ENCODE measurements at regions not wholly inside any gene's neighbourhood (a gene's known extent, or its start where the extent isn't known, plus 50 kb on each side); places are given as distances from the start of the nearest gene placed in this dataset.

DNA sequence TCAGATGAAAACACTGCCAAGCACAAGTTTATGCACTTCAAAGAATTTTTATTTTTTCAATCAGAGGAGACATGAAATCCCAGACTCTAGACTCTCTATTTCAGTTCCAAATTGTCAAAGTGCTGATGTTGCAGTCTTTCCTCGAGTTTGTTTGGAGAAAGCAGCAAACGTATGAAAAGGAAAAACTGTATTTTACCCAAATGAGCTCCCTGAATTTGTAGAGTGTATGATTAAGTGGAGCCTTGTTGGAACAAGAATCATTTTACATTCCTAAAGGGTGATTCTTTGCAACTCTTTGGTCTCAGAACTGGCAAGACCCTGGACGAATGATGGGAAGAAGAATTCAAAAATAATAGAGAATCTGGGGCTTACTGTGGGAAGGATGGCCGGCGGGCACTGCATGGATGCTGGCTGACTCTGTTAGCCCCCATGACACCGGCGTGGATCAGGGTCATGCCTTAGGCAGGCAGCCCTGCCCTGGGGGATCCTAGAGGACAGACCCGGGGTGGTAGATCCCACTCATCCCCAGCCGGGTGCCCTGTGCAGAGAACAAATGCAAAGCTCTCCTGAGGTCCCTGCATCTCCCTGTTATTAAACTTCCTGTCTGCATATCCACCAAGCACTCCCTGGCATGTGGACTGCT, 207.4 kb downstream of the FNDC1 start:
- Histone ChIP-seq H3K9ac (ENCODE audit: low read depth, low read length, poor library complexity) (no peak overlapping the region), H3K79me1 (ENCODE audit: low read depth, low read length) (no peaks in the 10 kb centered on the region), H3K4me3 (ENCODE audit: low read length in 2 of 2) (no peak overlapping the region), H3K14ac (ENCODE audit: low read length) (no peak overlapping the region), H3K9me3 (replicated peaks in 1 of 2; ENCODE audit: control insufficient read depth in 2 of 2, insufficient read depth in 1 of 2, low read depth in 1 of 2, low read length in 2 of 2) (peaks cover 0 to 2% of the 10 kb centered on the region in 2 donors), H2BK12ac (ENCODE audit: low read length) (no peak overlapping the region), H2AK5ac (ENCODE audit: low read depth, low read length) (no peak overlapping the region), H3K4me2 (ENCODE audit: insufficient read depth, low read length, poor library complexity, severe bottlenecking) (no peak overlapping the region), H4K91ac (ENCODE audit: low read depth, low read length, poor library complexity) (no peak overlapping the region), H3K36me3 (replicated peaks in 1 of 2; ENCODE audit: control insufficient read depth in 2 of 2, insufficient read depth in 2 of 2, low read length in 2 of 2) (no peaks in the 10 kb centered on the region), H3K4ac (ENCODE audit: low read length) (no peak overlapping the region), H3K27me3 (ENCODE audit: control insufficient read depth in 3 of 3, insufficient read depth in 3 of 3, low read depth in 1 of 3, low read length in 3 of 3) (peaks cover 0 to 5% (median 0%) of the 10 kb centered on the region in 3 experiments), H3K27ac (replicated peaks; ENCODE audit: low read length) (no peak overlapping the region), H2BK120ac (ENCODE audit: low read depth, low read length) (no peak overlapping the region), H2BK15ac (ENCODE audit: low read length) (no peak overlapping the region), H4K8ac (ENCODE audit: low read depth, low read length) (no peak overlapping the region), H2BK5ac (ENCODE audit: low read length) (no peak overlapping the region), H3K23ac (ENCODE audit: low read depth, low read length, poor library complexity) (no peak overlapping the region), H3K4me1 (ENCODE audit: control insufficient read depth in 2 of 2, insufficient read depth in 1 of 2, low read depth in 1 of 2, low read length in 2 of 2) (no peaks in the 10 kb centered on the region), H2AFZ (ENCODE audit: low read length) (no peak overlapping the region), H3K18ac (ENCODE audit: low read length) (no peak overlapping the region)
- WGBS, 2 donors (ENCODE audit: extremely low coverage in 2 of 2, insufficient read length in 2 of 2, insufficient replicate concordance in 1 of 2): no CpG with 5 or more reads among the region's 9 CpGs
- no peak for DNase-seq (ENCODE audit: low spot score)

DNA sequence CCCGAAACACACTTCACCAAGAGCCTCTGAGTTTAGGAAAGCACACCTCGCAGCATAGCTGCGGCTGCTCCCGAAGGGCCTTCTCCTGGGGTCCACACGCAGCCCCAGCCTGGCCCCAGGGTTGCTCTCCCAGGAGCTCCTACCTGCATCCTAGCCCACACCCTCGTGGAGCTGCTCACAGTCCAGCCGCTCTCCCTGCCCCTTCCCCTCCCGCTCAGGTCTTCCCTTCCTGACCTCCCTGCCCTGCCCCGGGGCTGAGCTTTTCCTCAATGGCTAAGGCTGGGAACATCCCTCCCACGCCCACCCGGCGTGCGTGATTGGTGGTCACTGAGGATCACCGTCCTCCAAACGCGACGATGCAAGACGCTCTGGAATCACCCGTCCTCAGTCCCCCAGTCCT, 205.8 kb downstream of the FNDC1 start:
- no peak overlapping the region for H3K4me2 ChIP-seq (ENCODE audit: insufficient read depth, low read length, poor library complexity, severe bottlenecking)
- H3K4ac ChIP-seq (ENCODE audit: low read length): no peak overlapping the region
- no peak overlapping the region for H4K8ac ChIP-seq (ENCODE audit: low read depth, low read length)
- H3K9ac ChIP-seq (ENCODE audit: low read depth, low read length, poor library complexity): no peak overlapping the region
- no CpG with 5 or more reads among the region's 19 CpGs for WGBS, 2 donors (ENCODE audit: extremely low coverage in 2 of 2, insufficient read length in 2 of 2, insufficient replicate concordance in 1 of 2)
- no peaks in the 10 kb centered on the region for H3K79me1 ChIP-seq (ENCODE audit: low read depth, low read length)
- H3K36me3 ChIP-seq (replicated peaks in 1 of 2; ENCODE audit: control insufficient read depth in 2 of 2, insufficient read depth in 2 of 2, low read length in 2 of 2): no peaks in the 10 kb centered on the region
- H3K23ac ChIP-seq (ENCODE audit: low read depth, low read length, poor library complexity): peak overlapping the region; percentile 59
- no peak for DNase-seq (ENCODE audit: low spot score)
- H3K9me3 ChIP-seq (replicated peaks in 1 of 2; ENCODE audit: control insufficient read depth in 2 of 2, insufficient read depth in 1 of 2, low read depth in 1 of 2, low read length in 2 of 2): peaks cover 0 to 4% of the 10 kb centered on the region in 2 donors
- no peak overlapping the region for H3K27ac ChIP-seq (replicated peaks; ENCODE audit: low read length)
- H3K14ac ChIP-seq (ENCODE audit: low read length): peak overlapping the region; percentile 64
- H3K4me1 ChIP-seq (ENCODE audit: control insufficient read depth in 2 of 2, insufficient read depth in 1 of 2, low read depth in 1 of 2, low read length in 2 of 2): no peaks in the 10 kb centered on the region
- no peak overlapping the region for H2BK120ac ChIP-seq (ENCODE audit: low read depth, low read length)
- H2BK12ac ChIP-seq (ENCODE audit: low read length): no peak overlapping the region
- no peak overlapping the region for H2AK5ac ChIP-seq (ENCODE audit: low read depth, low read length)
- peaks cover 0 to 5% (median 0%) of the 10 kb centered on the region in 3 experiments for H3K27me3 ChIP-seq (ENCODE audit: control insufficient read depth in 3 of 3, insufficient read depth in 3 of 3, low read depth in 1 of 3, low read length in 3 of 3)
- no peak overlapping the region for H4K91ac ChIP-seq (ENCODE audit: low read depth, low read length, poor library complexity)
- H2AFZ ChIP-seq (ENCODE audit: low read length): no peak overlapping the region
- no peak overlapping the region for H3K18ac ChIP-seq (ENCODE audit: low read length)
- no peak overlapping the region for H3K4me3 ChIP-seq (ENCODE audit: low read length in 2 of 2)
- H2BK5ac ChIP-seq (ENCODE audit: low read length): no peak overlapping the region
- no peak overlapping the region for H2BK15ac ChIP-seq (ENCODE audit: low read length)

DNA sequence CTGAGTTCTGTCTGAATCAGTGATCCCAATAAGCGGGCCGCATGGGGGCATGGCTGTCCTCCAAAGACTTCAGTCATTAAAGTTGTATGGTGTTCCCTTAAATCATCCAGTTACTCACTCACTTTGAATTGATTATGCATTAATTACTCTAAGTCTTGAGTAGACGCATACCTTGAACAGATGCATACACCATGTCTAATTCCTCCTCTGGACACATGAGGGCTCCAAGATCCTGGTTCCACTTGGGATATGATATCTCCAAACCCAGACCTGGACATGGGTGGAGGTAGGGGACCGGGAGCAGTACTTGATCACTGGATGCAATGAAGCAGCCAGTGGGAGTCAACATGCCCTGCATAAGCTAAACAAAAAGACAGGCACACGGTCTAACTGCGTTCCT, 204.5 kb downstream of the FNDC1 start:
- Histone ChIP-seq H3K9me3 (replicated peaks in 1 of 2; ENCODE audit: control insufficient read depth in 2 of 2, insufficient read depth in 1 of 2, low read depth in 1 of 2, low read length in 2 of 2) (peaks cover 0 to 4% of the 10 kb centered on the region in 2 donors), H2BK12ac (ENCODE audit: low read length) (no peak overlapping the region), H2AFZ (ENCODE audit: low read length) (no peak overlapping the region), H3K14ac (ENCODE audit: low read length) (no peak overlapping the region), H3K4me1 (ENCODE audit: control insufficient read depth in 2 of 2, insufficient read depth in 1 of 2, low read depth in 1 of 2, low read length in 2 of 2) (no peaks in the 10 kb centered on the region), H3K36me3 (replicated peaks in 1 of 2; ENCODE audit: control insufficient read depth in 2 of 2, insufficient read depth in 2 of 2, low read length in 2 of 2) (no peaks in the 10 kb centered on the region), H4K8ac (ENCODE audit: low read depth, low read length) (no peak overlapping the region), H4K91ac (ENCODE audit: low read depth, low read length, poor library complexity) (no peak overlapping the region), H3K18ac (ENCODE audit: low read length) (no peak overlapping the region), H2BK120ac (ENCODE audit: low read depth, low read length) (no peak overlapping the region), H3K23ac (ENCODE audit: low read depth, low read length, poor library complexity) (no peak overlapping the region), H3K4me3 (ENCODE audit: low read length in 2 of 2) (no peak overlapping the region), H2BK15ac (ENCODE audit: low read length) (no peak overlapping the region), H3K27me3 (ENCODE audit: control insufficient read depth in 3 of 3, insufficient read depth in 3 of 3, low read depth in 1 of 3, low read length in 3 of 3) (no peaks in the 10 kb centered on the region), H3K79me1 (ENCODE audit: low read depth, low read length) (no peaks in the 10 kb centered on the region), H2BK5ac (ENCODE audit: low read length) (no peak overlapping the region), H3K4me2 (ENCODE audit: insufficient read depth, low read length, poor library complexity, severe bottlenecking) (no peak overlapping the region), H3K27ac (replicated peaks; ENCODE audit: low read length) (no peak overlapping the region), H3K4ac (ENCODE audit: low read length) (no peak overlapping the region), H3K9ac (ENCODE audit: low read depth, low read length, poor library complexity) (no peak overlapping the region), H2AK5ac (ENCODE audit: low read depth, low read length) (no peak overlapping the region)
- no peak for DNase-seq (ENCODE audit: low spot score)
- WGBS, 2 donors (ENCODE audit: extremely low coverage in 2 of 2, insufficient read length in 2 of 2, insufficient replicate concordance in 1 of 2): no CpG with 5 or more reads among the region's 6 CpGs

DNA sequence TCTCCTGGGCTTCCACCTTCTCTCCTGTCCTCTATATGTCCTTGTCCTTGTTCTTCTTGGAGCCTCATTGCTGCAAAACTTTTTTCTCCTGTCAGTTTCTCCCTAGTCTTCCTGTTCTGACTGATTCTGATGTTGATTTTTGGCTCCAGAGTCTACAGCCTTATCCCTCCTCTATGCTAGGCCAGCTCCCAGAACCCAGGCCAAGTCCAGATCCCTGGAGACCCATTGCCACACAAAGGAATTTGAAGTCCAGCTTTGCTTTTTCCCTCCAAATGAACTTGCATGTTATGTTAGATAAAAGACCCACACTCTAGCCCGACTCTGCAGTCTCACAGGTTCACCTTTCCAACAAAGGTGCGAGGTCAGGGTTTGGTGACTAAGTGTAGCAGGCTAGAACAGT, 203.1 kb downstream of the FNDC1 start:
- Histone ChIP-seq H3K27me3 (ENCODE audit: control insufficient read depth in 3 of 3, insufficient read depth in 3 of 3, low read depth in 1 of 3, low read length in 3 of 3) (no peaks in the 10 kb centered on the region), H2BK12ac (ENCODE audit: low read length) (no peak overlapping the region), H3K27ac (replicated peaks; ENCODE audit: low read length) (no peak overlapping the region), H3K4ac (ENCODE audit: low read length) (no peak overlapping the region), H4K91ac (ENCODE audit: low read depth, low read length, poor library complexity) (no peak overlapping the region), H3K4me3 (ENCODE audit: low read length in 2 of 2) (no peak overlapping the region), H4K8ac (ENCODE audit: low read depth, low read length) (no peak overlapping the region), H2BK15ac (ENCODE audit: low read length) (no peak overlapping the region), H3K9ac (ENCODE audit: low read depth, low read length, poor library complexity) (no peak overlapping the region), H2BK120ac (ENCODE audit: low read depth, low read length) (no peak overlapping the region), H2BK5ac (ENCODE audit: low read length) (no peak overlapping the region), H3K79me1 (ENCODE audit: low read depth, low read length) (no peaks in the 10 kb centered on the region), H3K9me3 (replicated peaks in 1 of 2; ENCODE audit: control insufficient read depth in 2 of 2, insufficient read depth in 1 of 2, low read depth in 1 of 2, low read length in 2 of 2) (peaks cover 0 to 4% of the 10 kb centered on the region in 2 donors), H3K23ac (ENCODE audit: low read depth, low read length, poor library complexity) (no peak overlapping the region), H3K4me1 (ENCODE audit: control insufficient read depth in 2 of 2, insufficient read depth in 1 of 2, low read depth in 1 of 2, low read length in 2 of 2) (no peaks in the 10 kb centered on the region), H2AK5ac (ENCODE audit: low read depth, low read length) (no peak overlapping the region), H3K18ac (ENCODE audit: low read length) (no peak overlapping the region), H3K4me2 (ENCODE audit: insufficient read depth, low read length, poor library complexity, severe bottlenecking) (no peak overlapping the region), H2AFZ (ENCODE audit: low read length) (no peak overlapping the region), H3K14ac (ENCODE audit: low read length) (no peak overlapping the region), H3K36me3 (replicated peaks in 1 of 2; ENCODE audit: control insufficient read depth in 2 of 2, insufficient read depth in 2 of 2, low read length in 2 of 2) (no peaks in the 10 kb centered on the region)
- DNase-seq (ENCODE audit: low spot score): no peak
- no CpG with 5 or more reads among the region's 2 CpGs for WGBS, 2 donors (ENCODE audit: extremely low coverage in 2 of 2, insufficient read length in 2 of 2, insufficient replicate concordance in 1 of 2)

Data from neuronal stem cell (in vitro differentiated cells).